ENCODE measurements at regions not wholly inside any gene's neighbourhood (a gene's known extent, or its start where the extent isn't known, plus 50 kb on each side); places are given as distances from the start of the nearest gene placed in this dataset.

DNA sequence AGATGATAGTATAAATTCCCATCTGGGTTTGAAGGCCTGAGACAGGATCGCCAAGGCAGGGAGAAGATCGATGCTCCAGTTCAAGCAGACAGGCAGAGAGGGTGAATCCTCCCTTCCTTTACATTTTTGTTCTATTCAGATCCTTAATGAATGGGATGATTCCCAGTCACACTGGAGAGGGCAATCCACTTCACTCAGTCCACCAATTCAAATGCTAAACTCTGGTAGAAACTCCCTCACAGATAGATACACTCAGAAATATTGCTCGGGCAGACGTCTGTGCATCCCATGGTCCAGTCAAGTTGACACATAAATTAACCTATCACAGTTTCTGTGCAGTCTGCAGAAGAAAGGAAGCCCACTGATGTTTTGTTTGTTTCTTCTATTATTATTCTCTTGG lies 193.1 kb upstream of the ZNF462 start:
- H3K4me3 ChIP-seq (ENCODE audit: low read length in 2 of 2), result no peak overlapping the region
- H3K9me3 ChIP-seq (ENCODE audit: control insufficient read depth in 2 of 2, low read length in 2 of 2), result no peaks in the 10 kb centered on the region
- no peaks in the 10 kb centered on the region for H3K36me3 ChIP-seq (ENCODE audit: control insufficient read depth in 2 of 2, insufficient read depth in 2 of 2, low read length in 2 of 2)

GRCh38 chr9:106670418-106670817 lies 192.5 kb upstream of the ZNF462 start:
- H3K4me3 ChIP-seq (ENCODE audit: low read length in 2 of 2), result no peak overlapping the region
- no peaks in the 10 kb centered on the region for H3K9me3 ChIP-seq (ENCODE audit: control insufficient read depth in 2 of 2, low read length in 2 of 2)
- H3K4me1 ChIP-seq (ENCODE audit: control insufficient read depth in 2 of 2, insufficient read depth in 2 of 2, low read length in 2 of 2), result no peaks in the 10 kb centered on the region
- no peaks in the 10 kb centered on the region for H3K27me3 ChIP-seq (ENCODE audit: control insufficient read depth in 2 of 2, insufficient read depth in 2 of 2, low read length in 2 of 2)
- H3K36me3 ChIP-seq (ENCODE audit: control insufficient read depth in 2 of 2, insufficient read depth in 2 of 2, low read length in 2 of 2), result no peaks in the 10 kb centered on the region
- no peak overlapping the region for H3K9ac ChIP-seq (ENCODE audit: low read depth in 1 of 2, low read length in 2 of 2)
- no peak overlapping the region for H3K27ac ChIP-seq (ENCODE audit: low read depth in 2 of 2, low read length in 2 of 2)

More for the DNA sequence above, 193.1 kb upstream of the ZNF462 start:
- Histone ChIP-seq H3K9ac (ENCODE audit: low read depth in 1 of 2, low read length in 2 of 2) (no peak overlapping the region), H3K27ac (ENCODE audit: low read depth in 2 of 2, low read length in 2 of 2) (no peak overlapping the region), H3K4me1 (ENCODE audit: control insufficient read depth in 2 of 2, insufficient read depth in 2 of 2, low read length in 2 of 2) (no peaks in the 10 kb centered on the region), H3K27me3 (ENCODE audit: control insufficient read depth in 2 of 2, insufficient read depth in 2 of 2, low read length in 2 of 2) (no peaks in the 10 kb centered on the region)

DNA sequence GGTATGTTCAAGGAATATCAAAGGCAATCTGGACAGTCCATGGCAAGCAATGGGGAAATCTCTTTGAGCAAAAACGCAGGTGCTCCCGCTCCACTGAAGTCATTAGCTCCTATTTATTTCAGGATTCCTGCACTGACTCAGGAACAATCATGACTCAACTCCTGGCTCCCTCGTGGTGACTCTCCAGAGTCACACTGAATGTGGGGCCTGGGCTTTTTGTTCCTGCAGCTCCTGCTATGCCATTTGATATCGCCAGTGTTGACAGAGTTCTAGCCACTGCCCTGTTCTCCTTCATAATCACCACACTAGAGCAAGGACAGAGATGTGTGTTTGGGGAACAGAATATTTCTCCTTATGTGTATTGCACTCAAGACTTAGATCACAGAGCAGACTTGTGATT lies 187.2 kb upstream of the ZNF462 start:
- Histone ChIP-seq H3K36me3 (ENCODE audit: control insufficient read depth in 2 of 2, insufficient read depth in 2 of 2, low read length in 2 of 2) (no peaks in the 10 kb centered on the region), H3K4me3 (ENCODE audit: low read length in 2 of 2) (no peak overlapping the region), H3K4me1 (ENCODE audit: control insufficient read depth in 2 of 2, insufficient read depth in 2 of 2, low read length in 2 of 2) (no peaks in the 10 kb centered on the region), H3K27ac (ENCODE audit: low read depth in 2 of 2, low read length in 2 of 2) (no peak overlapping the region), H3K9ac (ENCODE audit: low read depth in 1 of 2, low read length in 2 of 2) (no peak overlapping the region), H3K27me3 (ENCODE audit: control insufficient read depth in 2 of 2, insufficient read depth in 2 of 2, low read length in 2 of 2) (no peaks in the 10 kb centered on the region), H3K9me3 (ENCODE audit: control insufficient read depth in 2 of 2, low read length in 2 of 2) (no peaks in the 10 kb centered on the region)

- Histone ChIP-seq H3K4me1 (ENCODE audit: control insufficient read depth in 2 of 2, insufficient read depth in 2 of 2, low read length in 2 of 2) (no peaks in the 10 kb centered on the region), H3K27me3 (ENCODE audit: control insufficient read depth in 2 of 2, insufficient read depth in 2 of 2, low read length in 2 of 2) (no peaks in the 10 kb centered on the region), H3K9ac (ENCODE audit: low read depth in 1 of 2, low read length in 2 of 2) (no peak overlapping the region), H3K36me3 (ENCODE audit: control insufficient read depth in 2 of 2, insufficient read depth in 2 of 2, low read length in 2 of 2) (no peaks in the 10 kb centered on the region), H3K4me3 (ENCODE audit: low read length in 2 of 2) (no peak overlapping the region), H3K9me3 (ENCODE audit: control insufficient read depth in 2 of 2, low read length in 2 of 2) (no peaks in the 10 kb centered on the region), H3K27ac (ENCODE audit: low read depth in 2 of 2, low read length in 2 of 2) (no peak overlapping the region)
Observed at GRCh38 chr9:106677374-106677773, 185.6 kb upstream of the ZNF462 start.

DNA sequence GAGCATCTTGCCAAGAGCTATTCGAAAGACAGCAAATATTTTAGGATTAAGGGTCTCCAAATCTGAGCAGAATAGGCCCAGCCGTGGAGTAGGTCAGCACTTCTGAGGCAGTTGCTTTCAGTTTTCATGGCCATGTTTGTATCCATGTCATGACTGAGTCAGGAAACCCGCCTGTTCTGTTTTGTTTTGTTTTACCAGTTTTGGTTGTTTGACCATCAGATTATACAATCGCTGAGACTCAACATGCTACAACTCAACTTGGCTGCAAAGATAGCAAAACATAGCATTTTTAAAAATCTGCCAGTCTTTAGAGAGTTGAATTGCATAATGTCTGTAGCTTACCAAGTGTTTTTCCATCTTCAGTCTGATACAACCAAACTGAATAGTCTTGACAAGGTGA lies 185.1 kb upstream of the ZNF462 start:
- Histone ChIP-seq H3K9me3 (ENCODE audit: control insufficient read depth in 2 of 2, low read length in 2 of 2) (no peaks in the 10 kb centered on the region), H3K36me3 (ENCODE audit: control insufficient read depth in 2 of 2, insufficient read depth in 2 of 2, low read length in 2 of 2) (no peaks in the 10 kb centered on the region), H3K4me1 (ENCODE audit: control insufficient read depth in 2 of 2, insufficient read depth in 2 of 2, low read length in 2 of 2) (no peaks in the 10 kb centered on the region), H3K27ac (ENCODE audit: low read depth in 2 of 2, low read length in 2 of 2) (no peak overlapping the region), H3K4me3 (ENCODE audit: low read length in 2 of 2) (no peak overlapping the region), H3K9ac (ENCODE audit: low read depth in 1 of 2, low read length in 2 of 2) (no peak overlapping the region), H3K27me3 (ENCODE audit: control insufficient read depth in 2 of 2, insufficient read depth in 2 of 2, low read length in 2 of 2) (no peaks in the 10 kb centered on the region)

- Histone ChIP-seq H3K9ac (ENCODE audit: low read depth in 1 of 2, low read length in 2 of 2) (no peak overlapping the region), H3K27ac (ENCODE audit: low read depth in 2 of 2, low read length in 2 of 2) (no peak overlapping the region), H3K4me3 (ENCODE audit: low read length in 2 of 2) (no peak overlapping the region), H3K9me3 (ENCODE audit: control insufficient read depth in 2 of 2, low read length in 2 of 2) (no peaks in the 10 kb centered on the region), H3K36me3 (ENCODE audit: control insufficient read depth in 2 of 2, insufficient read depth in 2 of 2, low read length in 2 of 2) (no peaks in the 10 kb centered on the region), H3K4me1 (ENCODE audit: control insufficient read depth in 2 of 2, insufficient read depth in 2 of 2, low read length in 2 of 2) (no peaks in the 10 kb centered on the region), H3K27me3 (ENCODE audit: control insufficient read depth in 2 of 2, insufficient read depth in 2 of 2, low read length in 2 of 2) (no peaks in the 10 kb centered on the region)
Observed at GRCh38 chr9:106678273-106678672, 184.7 kb upstream of the ZNF462 start.

DNA sequence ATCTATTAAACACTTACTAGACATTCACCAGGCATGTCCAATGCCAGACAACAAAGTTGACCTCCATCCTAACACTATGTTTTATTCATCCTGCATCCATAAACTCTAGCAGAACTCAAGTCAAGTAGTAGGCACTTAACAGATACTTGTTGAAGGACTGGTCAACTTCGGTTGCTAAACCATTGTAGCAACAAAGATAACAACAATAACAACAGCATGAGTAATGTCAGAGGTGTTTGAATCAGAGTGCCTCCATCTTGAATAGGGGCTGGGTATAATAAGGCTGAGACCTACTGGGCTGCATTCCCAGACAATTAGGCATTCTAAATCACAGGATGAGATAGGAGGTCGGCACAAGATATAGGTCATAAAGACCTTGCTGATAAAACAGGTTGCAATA lies 180.5 kb upstream of the ZNF462 start:
- H3K4me3 ChIP-seq (ENCODE audit: low read length in 2 of 2), result no peak overlapping the region
- no peak overlapping the region for H3K27ac ChIP-seq (ENCODE audit: low read depth in 2 of 2, low read length in 2 of 2)
- no peaks in the 10 kb centered on the region for H3K9me3 ChIP-seq (ENCODE audit: control insufficient read depth in 2 of 2, low read length in 2 of 2)

GRCh38 chr9:106683454-106683853 lies 179.5 kb upstream of the ZNF462 start:
- H3K27me3 ChIP-seq (ENCODE audit: control insufficient read depth in 2 of 2, insufficient read depth in 2 of 2, low read length in 2 of 2), result no peaks in the 10 kb centered on the region
- no peak overlapping the region for H3K4me3 ChIP-seq (ENCODE audit: low read length in 2 of 2)
- H3K36me3 ChIP-seq (ENCODE audit: control insufficient read depth in 2 of 2, insufficient read depth in 2 of 2, low read length in 2 of 2), result no peaks in the 10 kb centered on the region
- no peaks in the 10 kb centered on the region for H3K4me1 ChIP-seq (ENCODE audit: control insufficient read depth in 2 of 2, insufficient read depth in 2 of 2, low read length in 2 of 2)
- H3K27ac ChIP-seq (ENCODE audit: low read depth in 2 of 2, low read length in 2 of 2), result no peak overlapping the region
- H3K9ac ChIP-seq (ENCODE audit: low read depth in 1 of 2, low read length in 2 of 2), result no peak overlapping the region
- no peaks in the 10 kb centered on the region for H3K9me3 ChIP-seq (ENCODE audit: control insufficient read depth in 2 of 2, low read length in 2 of 2)

More for the DNA sequence above, 180.5 kb upstream of the ZNF462 start:
- Histone ChIP-seq H3K4me1 (ENCODE audit: control insufficient read depth in 2 of 2, insufficient read depth in 2 of 2, low read length in 2 of 2) (no peaks in the 10 kb centered on the region), H3K9ac (ENCODE audit: low read depth in 1 of 2, low read length in 2 of 2) (no peak overlapping the region), H3K27me3 (ENCODE audit: control insufficient read depth in 2 of 2, insufficient read depth in 2 of 2, low read length in 2 of 2) (no peaks in the 10 kb centered on the region), H3K36me3 (ENCODE audit: control insufficient read depth in 2 of 2, insufficient read depth in 2 of 2, low read length in 2 of 2) (no peaks in the 10 kb centered on the region)

DNA sequence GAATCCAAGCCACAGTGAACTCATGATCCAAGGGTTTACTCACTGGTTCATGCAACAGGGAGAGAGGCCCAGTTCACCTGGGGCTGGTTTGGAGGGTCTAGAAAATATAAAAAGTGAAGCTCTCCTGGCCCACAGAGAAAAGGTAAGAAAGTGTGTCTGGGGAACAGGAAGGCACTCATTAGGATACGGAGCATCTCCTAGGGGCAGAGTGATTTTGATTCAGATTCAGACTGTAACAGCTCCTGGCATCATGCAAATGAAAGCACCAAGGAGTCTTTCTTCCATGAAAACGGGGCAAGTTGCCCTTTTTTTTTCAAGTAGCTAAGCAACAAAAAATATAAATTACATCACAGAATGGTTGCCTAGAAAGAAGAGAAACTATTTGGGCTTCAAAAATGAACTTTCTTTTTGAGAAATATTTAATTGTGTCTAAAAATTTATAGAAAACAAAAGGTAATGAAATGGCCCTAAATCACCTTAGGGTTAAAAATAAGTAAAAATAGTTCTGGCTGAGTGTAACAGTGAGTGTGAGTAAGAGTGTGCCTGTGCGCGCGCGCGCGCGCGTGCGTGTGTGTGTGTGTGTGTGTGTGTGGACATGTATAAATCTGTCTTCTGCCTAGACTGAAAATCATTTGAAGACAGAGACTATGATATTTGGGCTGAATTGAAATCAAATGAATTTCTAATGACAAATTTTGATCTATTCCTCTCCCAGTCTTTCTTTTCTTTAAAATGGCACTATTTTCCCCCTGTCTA lies 177.8 kb upstream of the ZNF462 start:
- no peak overlapping the region for H3K9ac ChIP-seq (ENCODE audit: low read depth in 1 of 2, low read length in 2 of 2)

DNA sequence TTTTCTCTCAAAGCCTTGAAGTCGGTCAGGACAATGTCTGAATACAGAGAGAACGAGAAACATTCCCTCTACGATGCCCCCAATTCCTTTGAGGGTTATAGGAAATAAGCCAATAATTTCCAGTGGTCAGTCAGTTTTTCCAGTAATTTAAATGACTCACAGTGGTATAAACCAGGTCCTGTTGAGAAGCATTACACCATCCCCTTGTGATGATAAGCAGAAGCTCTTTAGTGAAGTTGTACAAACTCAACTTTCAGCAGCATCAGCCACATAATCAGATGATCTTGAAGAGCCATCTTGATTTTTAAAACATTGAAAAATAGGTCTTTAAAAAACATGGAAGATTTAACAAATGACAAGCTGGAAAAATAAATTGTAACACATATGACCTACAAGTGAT lies 173.9 kb upstream of the ZNF462 start:
- no peaks in the 10 kb centered on the region for H3K9me3 ChIP-seq (ENCODE audit: control insufficient read depth in 2 of 2, low read length in 2 of 2)
- H3K36me3 ChIP-seq (ENCODE audit: control insufficient read depth in 2 of 2, insufficient read depth in 2 of 2, low read length in 2 of 2), result no peaks in the 10 kb centered on the region
- no peaks in the 10 kb centered on the region for H3K4me1 ChIP-seq (ENCODE audit: control insufficient read depth in 2 of 2, insufficient read depth in 2 of 2, low read length in 2 of 2)
- H3K27ac ChIP-seq (ENCODE audit: low read depth in 2 of 2, low read length in 2 of 2), result no peak overlapping the region
- no peaks in the 10 kb centered on the region for H3K27me3 ChIP-seq (ENCODE audit: control insufficient read depth in 2 of 2, insufficient read depth in 2 of 2, low read length in 2 of 2)
- no peak overlapping the region for H3K4me3 ChIP-seq (ENCODE audit: low read length in 2 of 2)
- no peak overlapping the region for H3K9ac ChIP-seq (ENCODE audit: low read depth in 1 of 2, low read length in 2 of 2)

More for the DNA sequence above, 177.8 kb upstream of the ZNF462 start:
- Histone ChIP-seq H3K9me3 (ENCODE audit: control insufficient read depth in 2 of 2, low read length in 2 of 2) (no peaks in the 10 kb centered on the region), H3K4me3 (ENCODE audit: low read length in 2 of 2) (no peak overlapping the region), H3K27me3 (ENCODE audit: control insufficient read depth in 2 of 2, insufficient read depth in 2 of 2, low read length in 2 of 2) (no peaks in the 10 kb centered on the region), H3K4me1 (ENCODE audit: control insufficient read depth in 2 of 2, insufficient read depth in 2 of 2, low read length in 2 of 2) (no peaks in the 10 kb centered on the region), H3K36me3 (ENCODE audit: control insufficient read depth in 2 of 2, insufficient read depth in 2 of 2, low read length in 2 of 2) (no peaks in the 10 kb centered on the region), H3K27ac (ENCODE audit: low read depth in 2 of 2, low read length in 2 of 2) (no peak overlapping the region)

Data from mucosa of rectum (tissue), 2 donors.